ENCODE measurements at regions not wholly inside any gene's neighbourhood (a gene's known extent, or its start where the extent isn't known, plus 50 kb on each side); places are given as distances from the start of the nearest gene placed in this dataset.

GRCh38 chr11:135073870-135074269 is 661.8 kb upstream of the B3GAT1 start:
- no peak for DNase-seq (ENCODE audit: low spot score)
- WGBS (ENCODE audit: low lambda C conversion rate) = 60% methylated on average over 1 of the region's 5 CpGs
- POLR2A ChIA-PET = no interaction called here
- TF ChIP-seq HNRNPUL1 (IDR thresholded peaks at IDR 0.05; ENCODE audit: low read depth, low read length) (no peak), NKX3-1 (CRISPR knock-in tag; IDR thresholded peaks at IDR 0.05) (no peak), SRSF9 (IDR thresholded peaks at IDR 0.05; ENCODE audit: borderline replicate concordance, insufficient read depth, low read depth, low read length, poor library complexity, severe bottlenecking) (no peak), NR2C2 (CRISPR knock-in tag; IDR thresholded peaks at IDR 0.05; ENCODE audit: borderline replicate concordance) (no peak), RFX5 (IDR thresholded peaks at IDR 0.05; ENCODE audit: low read depth, low read length) (no peak), MED13 (CRISPR knock-in tag; IDR thresholded peaks at IDR 0.05) (no peak), SNAPC2 (CRISPR knock-in tag; IDR thresholded peaks at IDR 0.05) (no peak), NCOA1 (CRISPR knock-in tag; IDR thresholded peaks at IDR 0.05) (no peak), ZNF598 (CRISPR knock-in tag; IDR thresholded peaks at IDR 0.05; ENCODE audit: borderline replicate concordance) (no peak), KIAA2018 (CRISPR knock-in tag; IDR thresholded peaks at IDR 0.05; ENCODE audit: borderline replicate concordance) (no peak), PAXIP1 (CRISPR knock-in tag; conservative IDR thresholded peaks at IDR 0.05) (no peak), ZFP62 (CRISPR knock-in tag; IDR thresholded peaks at IDR 0.05) (no peak), ZNF580 (CRISPR knock-in tag; IDR thresholded peaks at IDR 0.05; ENCODE audit: borderline replicate concordance, low read depth) (no peak)

More at GRCh38 chr11:135073870-135074269, 661.8 kb upstream of the B3GAT1 start:
- Histone ChIP-seq H3K4me2 (ENCODE audit: low read depth, low read length) (no peak overlapping the region), H4K20me1 (ENCODE audit: insufficient read depth, low read length) (no peaks in the 10 kb centered on the region), H3K36me3 (replicated peaks in 1 of 2; ENCODE audit: control insufficient read depth in 1 of 2, insufficient read depth in 2 of 2, low read length in 2 of 2) (no peaks in the 10 kb centered on the region), H2AFZ (ENCODE audit: low read length) (no peak overlapping the region), H3K9ac (ENCODE audit: insufficient read depth, low read depth, low read length) (no peak overlapping the region), H3K27ac (ENCODE audit: extremely low read length, insufficient read depth, low read length) (no peak overlapping the region), H3K79me2 (ENCODE audit: insufficient read depth, low read length) (no peaks in the 10 kb centered on the region), H3K9me3 (ENCODE audit: low read length) (peaks cover 6% of the 10 kb centered on the region), H3K4me3 (replicated peaks in 1 of 3; ENCODE audit: insufficient read depth in 1 of 3, low read depth in 2 of 3, low read length in 3 of 3) (no peak overlapping the region), H3K4me1 (ENCODE audit: insufficient read depth, low read length) (no peaks in the 10 kb centered on the region), H3K27me3 (ENCODE audit: control insufficient read depth in 1 of 2, insufficient read depth in 2 of 2, low read length in 2 of 2) (no peaks in the 10 kb centered on the region; a peak in 1 of 5 replicates)
- in situ Hi-C loops (cut with HindIII; ENCODE audit: extremely low pct_ligation_motif_present, low pct_unique_long_range_greater_than_20kb) (no loop called here), intact Hi-C loops (cut with micrococcal nuclease; ENCODE audit: unreplicated experiment) (no loop called here)
- ATAC-seq (no peak), FAIRE-seq (no peak)
- no TSS peak for BruUV-seq (replicated peaks)
- CTCF ChIA-PET (ENCODE audit: low intra/inter-chr PET ratio, low total read pairs) = no interaction called here
